HL-60 (cell line): ENCODE measurements at regions not wholly inside any gene's neighbourhood (a gene's known extent, or its start where the extent isn't known, plus 50 kb on each side); places are given as distances from the start of the nearest gene placed in this dataset.

Experiments
- GABPA ChIP-seq: IDR thresholded peaks from 2 replicates; pipeline ENCODE4 v1.6.1; 2012; ENCODE audit warnings: low read depth
- POLR2AphosphoS5 ChIP-seq: IDR thresholded peaks from 2 replicates; pipeline ENCODE4 v1.6.1; 2012; ENCODE audit warnings: low read depth
- TF ChIP-seq, protein P1 (sequence below): IDR thresholded peaks from one replicate; pipeline ENCODE4 v1.5.1; 2011; ENCODE audit warnings: low read length, control low read depth, inconsistent platforms; ENCODE audit not compliant: insufficient read depth
- TF ChIP-seq, protein P2 (sequence below): IDR thresholded peaks from 2 replicates; pipeline ENCODE4 v1.6.1; 2012; ENCODE audit warnings: low read depth; ENCODE audit not compliant: insufficient replicate concordance

DNA sequence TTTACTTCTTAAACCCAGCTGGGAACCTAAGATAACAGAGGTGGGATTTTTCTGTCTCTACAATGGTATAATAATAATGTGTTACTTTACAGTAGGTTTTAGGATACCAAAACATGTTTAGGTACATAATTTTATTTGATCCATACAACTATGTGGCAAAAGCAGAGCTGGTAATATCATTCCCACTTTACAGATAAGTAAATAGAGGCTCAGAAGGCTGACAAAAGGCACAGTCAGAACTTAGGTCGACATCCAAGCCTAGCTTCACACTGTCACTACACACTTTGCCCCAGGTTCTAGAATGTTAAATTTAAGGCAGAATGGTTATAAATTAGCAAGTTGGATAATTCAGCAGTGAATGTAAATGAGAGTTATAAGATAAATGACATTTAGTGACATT, 189.6 kb upstream of the PARD3B start:
- TF ChIP-seq, protein P1, sequence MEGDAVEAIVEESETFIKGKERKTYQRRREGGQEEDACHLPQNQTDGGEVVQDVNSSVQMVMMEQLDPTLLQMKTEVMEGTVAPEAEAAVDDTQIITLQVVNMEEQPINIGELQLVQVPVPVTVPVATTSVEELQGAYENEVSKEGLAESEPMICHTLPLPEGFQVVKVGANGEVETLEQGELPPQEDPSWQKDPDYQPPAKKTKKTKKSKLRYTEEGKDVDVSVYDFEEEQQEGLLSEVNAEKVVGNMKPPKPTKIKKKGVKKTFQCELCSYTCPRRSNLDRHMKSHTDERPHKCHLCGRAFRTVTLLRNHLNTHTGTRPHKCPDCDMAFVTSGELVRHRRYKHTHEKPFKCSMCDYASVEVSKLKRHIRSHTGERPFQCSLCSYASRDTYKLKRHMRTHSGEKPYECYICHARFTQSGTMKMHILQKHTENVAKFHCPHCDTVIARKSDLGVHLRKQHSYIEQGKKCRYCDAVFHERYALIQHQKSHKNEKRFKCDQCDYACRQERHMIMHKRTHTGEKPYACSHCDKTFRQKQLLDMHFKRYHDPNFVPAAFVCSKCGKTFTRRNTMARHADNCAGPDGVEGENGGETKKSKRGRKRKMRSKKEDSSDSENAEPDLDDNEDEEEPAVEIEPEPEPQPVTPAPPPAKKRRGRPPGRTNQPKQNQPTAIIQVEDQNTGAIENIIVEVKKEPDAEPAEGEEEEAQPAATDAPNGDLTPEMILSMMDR: no peak
- TF ChIP-seq, protein P2, sequence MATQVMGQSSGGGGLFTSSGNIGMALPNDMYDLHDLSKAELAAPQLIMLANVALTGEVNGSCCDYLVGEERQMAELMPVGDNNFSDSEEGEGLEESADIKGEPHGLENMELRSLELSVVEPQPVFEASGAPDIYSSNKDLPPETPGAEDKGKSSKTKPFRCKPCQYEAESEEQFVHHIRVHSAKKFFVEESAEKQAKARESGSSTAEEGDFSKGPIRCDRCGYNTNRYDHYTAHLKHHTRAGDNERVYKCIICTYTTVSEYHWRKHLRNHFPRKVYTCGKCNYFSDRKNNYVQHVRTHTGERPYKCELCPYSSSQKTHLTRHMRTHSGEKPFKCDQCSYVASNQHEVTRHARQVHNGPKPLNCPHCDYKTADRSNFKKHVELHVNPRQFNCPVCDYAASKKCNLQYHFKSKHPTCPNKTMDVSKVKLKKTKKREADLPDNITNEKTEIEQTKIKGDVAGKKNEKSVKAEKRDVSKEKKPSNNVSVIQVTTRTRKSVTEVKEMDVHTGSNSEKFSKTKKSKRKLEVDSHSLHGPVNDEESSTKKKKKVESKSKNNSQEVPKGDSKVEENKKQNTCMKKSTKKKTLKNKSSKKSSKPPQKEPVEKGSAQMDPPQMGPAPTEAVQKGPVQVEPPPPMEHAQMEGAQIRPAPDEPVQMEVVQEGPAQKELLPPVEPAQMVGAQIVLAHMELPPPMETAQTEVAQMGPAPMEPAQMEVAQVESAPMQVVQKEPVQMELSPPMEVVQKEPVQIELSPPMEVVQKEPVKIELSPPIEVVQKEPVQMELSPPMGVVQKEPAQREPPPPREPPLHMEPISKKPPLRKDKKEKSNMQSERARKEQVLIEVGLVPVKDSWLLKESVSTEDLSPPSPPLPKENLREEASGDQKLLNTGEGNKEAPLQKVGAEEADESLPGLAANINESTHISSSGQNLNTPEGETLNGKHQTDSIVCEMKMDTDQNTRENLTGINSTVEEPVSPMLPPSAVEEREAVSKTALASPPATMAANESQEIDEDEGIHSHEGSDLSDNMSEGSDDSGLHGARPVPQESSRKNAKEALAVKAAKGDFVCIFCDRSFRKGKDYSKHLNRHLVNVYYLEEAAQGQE: no peak
- TF ChIP-seq POLR2AphosphoS5 (no peak), GABPA (no peak)
